ENCODE measurements at regions not wholly inside any gene's neighbourhood (a gene's known extent, or its start where the extent isn't known, plus 50 kb on each side); places are given as distances from the start of the nearest gene placed in this dataset.
"Not testable (repeated sequence)": the region's sequence is repeated elsewhere in the genome, so short reads cannot be mapped to it uniquely, and the experiment has no call there.

- no peak for ATAC-seq
These were observed 408.4 kb downstream of the BUD13 start for GRCh38 chr11:116364348-116364747.

GRCh38 chr11:116360221-116360941 lies 412.4 kb downstream of the BUD13 start:
- no peak for ATAC-seq

GRCh38 chr11:116357784-116358544 lies 414.8 kb downstream of the BUD13 start:
- peak; percentile 59 for ATAC-seq

DNA sequence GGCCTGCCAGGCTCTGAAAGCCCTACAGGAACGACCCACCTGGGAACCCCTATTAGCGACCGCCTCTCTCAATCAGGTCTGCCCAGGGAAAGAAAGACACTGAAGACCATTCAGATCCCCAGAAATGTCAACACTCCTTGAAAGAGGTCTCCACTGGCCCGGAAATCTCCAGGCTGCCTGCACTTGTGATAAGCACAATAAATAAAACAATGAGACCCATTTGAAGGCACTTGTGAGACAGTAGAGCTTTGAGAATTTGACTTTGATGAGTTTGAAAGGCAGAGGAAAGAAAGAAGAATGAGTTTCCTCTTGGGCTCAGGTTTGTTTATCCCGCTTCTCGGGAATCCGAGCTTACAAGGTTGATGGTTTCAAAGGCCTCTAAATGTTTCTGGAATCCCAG lies 416.3 kb downstream of the BUD13 start:
- no peak for ATAC-seq

- no peak for ATAC-seq
These were observed 417.7 kb downstream of the BUD13 start for GRCh38 chr11:116355104-116355503.

DNA sequence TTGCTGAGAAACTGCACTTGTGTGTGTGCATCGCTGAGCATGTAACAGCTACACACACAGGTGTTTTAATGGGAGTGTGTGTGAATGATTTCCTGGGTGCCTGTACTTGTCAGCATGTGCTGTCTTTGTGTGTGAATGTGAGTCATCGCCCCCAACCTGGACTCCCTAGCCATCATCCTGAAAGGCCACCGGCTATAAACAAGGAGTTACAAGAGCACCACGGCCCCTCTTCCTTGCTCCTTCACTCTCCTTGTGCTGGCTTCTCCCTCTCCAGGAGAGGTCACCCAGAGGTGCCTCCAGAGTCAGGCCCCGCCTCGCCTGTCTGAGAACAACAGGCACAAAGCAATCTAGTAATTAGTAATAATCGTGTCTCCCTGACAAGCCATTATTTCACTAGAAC lies 419.2 kb downstream of the BUD13 start:
- ATAC-seq = no peak

GRCh38 chr11:116352881-116353280 lies 419.9 kb downstream of the BUD13 start:
- ATAC-seq = no peak

GRCh38 chr11:116348226-116348625 lies 424.6 kb downstream of the BUD13 start:
- ATAC-seq = no peak

DNA sequence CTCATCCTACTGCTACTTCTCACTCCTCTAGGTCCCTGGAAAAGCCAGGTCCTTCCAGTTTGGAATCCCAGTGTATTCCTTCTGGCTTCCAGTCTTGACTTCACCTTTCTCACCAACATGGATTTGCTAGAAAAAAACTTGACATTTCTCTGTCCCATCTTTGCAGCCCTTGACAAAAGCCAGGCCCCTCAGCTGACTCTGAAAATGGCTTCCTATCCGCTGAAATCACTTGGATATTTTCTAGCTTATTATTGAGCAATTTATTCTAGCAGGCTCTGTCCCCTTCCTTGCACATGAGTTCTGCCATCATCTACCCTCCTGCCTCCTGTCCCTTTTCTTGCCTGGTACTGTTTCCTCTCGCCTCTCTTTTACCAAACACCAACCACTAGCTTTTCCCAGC lies 427.2 kb downstream of the BUD13 start:
- no peak for ATAC-seq

DNA sequence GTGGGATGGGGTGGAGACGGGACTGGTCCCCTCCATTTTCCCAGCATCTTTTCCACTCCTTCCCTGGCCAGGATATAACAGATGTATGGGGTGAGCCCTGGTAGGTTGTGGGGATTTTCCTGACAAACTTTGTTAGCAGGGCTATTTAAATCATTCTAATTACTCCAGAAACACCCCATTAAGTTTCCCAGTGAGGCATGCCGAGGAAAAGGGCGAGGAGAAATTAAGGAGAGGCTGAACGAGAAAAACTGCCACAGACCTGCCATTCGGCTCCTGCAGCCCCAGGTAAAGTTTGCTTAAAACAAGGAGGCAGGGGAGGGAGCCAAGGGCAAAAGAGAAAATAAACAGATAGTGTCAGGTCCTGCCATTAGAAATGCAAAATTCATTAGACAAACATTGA lies 428.2 kb downstream of the BUD13 start:
- ATAC-seq = no peak

DNA sequence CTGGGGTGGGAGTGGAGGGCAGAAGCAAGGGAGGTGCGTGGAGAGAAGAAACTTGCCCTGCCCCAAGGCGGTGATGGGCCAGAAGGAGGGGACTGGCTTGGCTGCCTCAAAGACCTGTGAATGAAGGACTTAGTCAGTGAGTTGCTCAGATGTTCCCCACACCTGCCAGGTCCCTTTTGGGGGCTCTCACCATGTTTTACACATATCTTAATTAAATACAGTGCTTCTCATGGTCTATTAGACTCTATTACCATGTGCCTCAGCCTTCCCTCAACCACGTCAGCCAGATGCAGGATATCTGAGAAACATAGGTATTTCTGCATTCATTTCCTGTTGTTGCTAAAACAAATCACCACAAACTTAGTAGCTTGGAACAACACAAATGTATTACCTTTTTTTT lies 429.5 kb downstream of the BUD13 start:
- ATAC-seq = no peak

DNA sequence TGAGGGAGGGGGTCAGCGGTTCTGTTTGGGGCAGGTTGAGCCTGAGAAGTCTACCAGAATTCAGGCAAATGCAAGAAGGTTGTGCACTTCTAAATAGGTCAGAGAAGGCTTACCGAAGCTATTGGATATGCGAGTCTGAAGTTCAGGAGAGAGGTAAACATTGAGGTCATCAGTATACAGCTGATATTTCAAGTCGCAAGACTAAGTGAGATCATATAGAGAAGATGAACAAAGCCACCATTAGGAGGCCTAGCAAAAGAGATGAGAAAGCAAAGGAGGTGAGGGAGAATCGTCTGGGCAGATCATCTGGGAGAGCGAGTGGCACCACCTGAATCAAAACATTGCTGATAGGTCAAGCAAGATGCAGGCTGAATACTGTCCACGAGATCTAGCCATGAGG lies 430.6 kb downstream of the BUD13 start:
- no peak for ATAC-seq

DNA sequence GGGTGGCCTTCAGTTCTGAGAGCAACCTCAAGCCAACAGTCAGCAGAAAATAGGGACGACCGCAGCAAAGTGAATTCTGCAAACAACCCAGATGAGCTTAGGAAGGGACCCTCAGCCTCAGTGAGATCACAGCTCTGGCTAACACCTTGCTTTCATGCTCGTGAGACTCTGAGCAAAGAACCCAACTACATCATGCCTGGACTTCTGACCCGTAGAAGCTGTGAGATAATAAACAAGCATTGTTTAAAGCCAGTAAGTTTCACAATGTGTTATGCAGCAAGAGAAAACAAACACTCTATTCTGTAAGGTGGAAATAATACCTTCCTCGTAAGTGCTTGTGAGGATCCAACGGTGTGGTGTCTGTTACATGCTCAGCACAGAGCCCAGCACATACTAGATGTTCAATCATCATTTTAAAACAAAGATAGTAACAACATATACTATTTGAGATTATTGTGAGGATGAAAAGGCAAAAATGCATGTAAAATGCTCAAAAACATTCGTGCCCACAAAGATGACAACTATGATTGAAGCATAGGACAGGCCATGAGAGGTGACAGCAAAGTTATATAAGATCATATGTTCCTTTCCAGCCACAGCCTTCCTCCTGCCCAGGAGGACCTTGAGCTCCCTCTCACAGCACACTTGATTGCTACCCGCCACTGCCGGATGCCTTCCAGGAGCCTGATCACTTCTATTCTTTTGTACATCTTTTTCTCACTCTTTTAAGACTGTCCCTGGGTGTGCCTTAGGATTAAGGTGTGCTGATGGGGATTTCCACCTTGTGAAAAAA lies 433.3 kb downstream of the BUD13 start:
- ATAC-seq = no peak

GRCh38 chr11:116338500-116338899 lies 434.3 kb downstream of the BUD13 start:
- not testable (repeated sequence) for ATAC-seq

GRCh38 chr11:116336540-116336939 lies 436.2 kb downstream of the BUD13 start:
- ATAC-seq = no peak

DNA sequence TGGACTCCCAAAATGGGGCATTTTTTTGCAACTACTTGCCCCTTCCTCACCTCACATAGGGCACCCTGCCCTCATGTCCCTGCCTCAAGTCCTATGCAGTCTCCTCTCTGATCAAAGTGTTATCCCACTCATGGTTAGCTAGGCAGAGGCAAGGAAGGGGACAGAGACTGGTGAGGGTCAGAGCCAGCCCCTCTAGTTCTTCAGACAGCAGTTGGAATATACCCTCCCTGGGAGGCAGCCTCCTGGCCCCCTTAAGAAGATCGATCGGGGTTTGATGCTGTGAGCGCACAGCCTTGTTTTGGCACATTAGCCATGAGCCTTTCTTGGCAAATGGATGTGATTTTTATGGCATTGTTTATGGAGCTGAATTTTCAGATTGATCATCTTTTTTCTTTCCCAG lies 436.9 kb downstream of the BUD13 start:
- ATAC-seq = no peak

DNA sequence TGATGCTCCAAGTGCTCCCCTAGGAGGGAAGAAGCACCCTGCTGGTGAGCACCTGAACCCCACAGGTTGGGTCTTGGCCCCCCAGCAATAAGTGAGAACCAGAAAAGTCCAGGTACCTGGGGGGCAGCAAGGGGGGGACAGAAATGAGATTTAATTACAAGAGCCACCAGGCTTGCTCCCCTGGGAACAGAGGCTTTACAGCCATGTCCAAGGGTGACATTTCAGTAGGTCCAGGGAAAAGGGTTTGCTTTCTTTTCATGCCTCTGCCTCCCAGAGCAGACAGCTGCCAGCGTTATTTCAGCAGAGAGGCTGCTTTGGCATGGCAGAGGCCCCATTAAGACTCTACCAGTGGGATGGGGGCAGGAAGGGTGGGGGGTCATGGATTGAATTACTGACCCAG lies 437.7 kb downstream of the BUD13 start:
- ATAC-seq = no peak

DNA sequence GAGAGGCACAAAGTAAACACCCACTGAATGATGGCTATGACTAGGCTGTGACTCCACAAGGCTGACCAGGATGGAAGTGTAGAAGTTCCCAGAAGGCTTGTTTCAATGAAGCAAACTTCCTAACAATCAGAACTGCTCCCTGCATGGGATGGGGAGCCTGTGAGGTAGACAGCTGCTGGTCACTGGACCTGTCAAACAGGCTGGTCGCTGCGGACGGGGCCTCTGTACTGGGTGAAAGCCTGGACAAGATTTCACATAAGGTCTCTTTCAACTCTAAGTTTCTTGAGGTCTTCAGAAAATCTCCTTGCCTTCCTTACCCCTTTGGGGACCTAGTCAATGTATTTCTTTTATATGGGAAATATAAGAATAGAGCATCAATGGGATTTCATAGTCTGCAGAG lies 438.2 kb downstream of the BUD13 start:
- no peak for ATAC-seq

DNA sequence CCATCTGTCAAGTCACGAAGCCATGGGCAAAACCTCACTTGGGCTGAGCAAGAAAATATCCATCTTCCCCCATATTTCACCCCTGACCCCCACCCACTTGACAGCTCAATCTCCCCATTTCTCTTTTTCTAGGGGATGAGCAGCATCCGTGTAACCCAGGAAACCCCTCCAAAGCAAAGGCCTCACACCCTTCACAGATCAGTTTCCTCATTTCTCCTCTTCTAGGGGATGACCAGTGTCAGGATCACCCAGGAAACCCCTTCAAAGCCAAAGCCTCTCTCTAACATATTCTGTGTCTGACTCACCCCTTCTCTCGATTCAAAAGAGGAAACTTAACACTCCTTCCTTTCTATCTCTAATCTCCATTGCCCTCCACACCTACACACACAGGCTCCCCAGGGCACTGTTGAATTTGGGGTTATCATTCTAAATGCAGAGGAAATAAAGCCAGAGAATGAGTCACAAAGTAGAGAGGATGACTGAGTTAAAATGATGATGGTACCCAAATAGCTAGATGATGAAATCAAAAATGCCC lies 439.7 kb downstream of the BUD13 start:
- ATAC-seq = no peak

DNA sequence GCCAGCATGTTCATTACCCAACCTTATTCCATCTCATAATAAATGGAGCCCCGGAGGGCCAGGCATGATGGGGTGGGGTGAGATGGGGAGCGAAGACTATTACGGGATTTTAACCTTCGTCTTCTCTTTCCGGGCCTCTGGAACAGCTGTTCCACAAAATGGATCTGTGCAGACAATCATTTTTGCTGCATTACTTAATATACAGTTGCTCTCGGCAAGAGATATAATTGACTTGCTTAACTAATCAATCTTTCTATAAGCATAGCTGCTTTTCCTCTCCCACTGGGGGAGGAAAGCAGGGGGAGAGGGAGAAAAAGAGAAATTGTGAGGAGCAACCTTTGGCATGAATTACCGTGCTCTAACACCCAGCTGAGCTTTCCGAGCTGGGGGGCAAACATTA lies 440.4 kb downstream of the BUD13 start:
- no peak for ATAC-seq

DNA sequence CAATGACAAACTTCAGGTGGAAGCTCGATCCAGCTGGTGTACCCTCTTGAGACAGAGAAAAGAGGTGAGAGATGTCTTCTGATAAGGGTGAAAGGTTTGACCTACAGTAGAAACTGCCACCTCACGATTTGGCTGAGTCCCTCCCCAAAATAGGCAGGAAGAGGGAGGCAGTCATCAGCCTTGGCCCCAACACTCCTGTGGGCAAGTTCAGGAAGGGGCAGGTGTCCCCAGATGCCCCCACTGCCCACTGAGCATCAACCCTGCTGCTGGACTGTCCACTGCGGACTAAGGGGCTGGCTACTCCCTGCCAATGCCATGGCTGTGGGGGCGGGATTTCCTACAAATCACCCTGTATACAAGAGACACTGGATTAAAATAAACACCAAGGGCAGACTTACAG lies 441.4 kb downstream of the BUD13 start:
- ATAC-seq = no peak

- ATAC-seq = peak; percentile 22
These were observed 442.2 kb downstream of the BUD13 start for GRCh38 chr11:116330439-116331185.
